SIG-M5 (cell line): ENCODE measurements at regions not wholly inside any gene's neighbourhood (a gene's known extent, or its start where the extent isn't known, plus 50 kb on each side); places are given as distances from the start of the nearest gene placed in this dataset.

Experiments used
- DNase-seq: peaks from one replicate; lab custom pipeline; 2025; lab: John Stamatoyannopoulos, UW

- DNase-seq = no peak
These were observed 54.1 kb upstream of the ATP2C1 start for GRCh38 chr3:130839813-130840212.

DNA sequence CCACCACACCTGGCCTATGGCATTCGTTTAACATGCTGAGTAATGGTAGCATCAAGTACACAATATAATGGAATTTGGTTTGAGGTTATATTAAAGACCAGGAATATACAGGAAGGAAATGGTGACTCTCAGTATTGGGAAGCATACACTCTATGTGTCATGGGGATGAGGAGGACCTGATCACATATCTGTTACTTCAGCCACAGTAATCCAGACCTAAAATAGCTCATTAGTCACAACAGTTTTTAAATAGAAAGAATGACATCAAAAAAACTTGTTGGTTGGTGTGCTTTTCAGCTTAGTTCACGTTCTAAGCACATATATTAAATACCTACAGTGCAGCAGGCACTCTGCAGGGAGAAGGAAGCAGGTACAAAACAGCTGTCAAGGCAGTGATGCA lies 52.5 kb upstream of the ATP2C1 start:
- no peak for DNase-seq

- no peak for DNase-seq
These were observed 50.4 kb upstream of the ATP2C1 start for GRCh38 chr3:130843441-130843840.
